BJ (cell line): ENCODE measurements at regions not wholly inside any gene's neighbourhood (a gene's known extent, or its start where the extent isn't known, plus 50 kb on each side); places are given as distances from the start of the nearest gene placed in this dataset.

Experiments used
- CTCF ChIA-PET: fragments of 350-600 bp; formaldehyde crosslinking; extraction: SDS; loops from one replicate; lab custom pipeline; 2021; ENCODE audit warnings: antibody characterized with exemption, inconsistent platforms; lab: Yijun Ruan, JAX
- POLR2A ChIA-PET: fragments of 300-600 bp; sonication (Branson Sonifier 250); formaldehyde crosslinking; extraction: SDS; loops from one replicate; lab custom pipeline; 2021; ENCODE audit warnings: antibody characterized with exemption; lab: Charles Lee
- DNase-seq: peaks from one replicate; pipeline ENCODE4 v3.0.0-alpha.2; 2011; ENCODE audit warnings: low read depth
- H3K27me3 ChIP-seq: 2 replicates; pipeline ENCODE4 v1.6.0; 2011; ENCODE audit warnings: low read length; ENCODE audit not compliant: control insufficient read depth, insufficient read depth
- H3K36me3 ChIP-seq: 2 replicates; pipeline ENCODE4 v1.5.1; 2011; ENCODE audit warnings: low read length; ENCODE audit not compliant: control insufficient read depth, insufficient read depth
- H3K4me3 ChIP-seq: 2 replicates; pipeline ENCODE4 v1.5.1; 2011; ENCODE audit warnings: low read depth, mild to moderate bottlenecking, control low read depth, low read length
- CTCF ChIP-seq: IDR thresholded peaks from 2 replicates; pipeline ENCODE4 v1.5.1; 2011; ENCODE audit warnings: low read depth, mild to moderate bottlenecking, control low read depth, inconsistent platforms, low read length, moderate library complexity; ENCODE audit not compliant: insufficient read depth

GRCh38 chr2:120572226-120572625 lies 163.4 kb upstream of the GLI2 start:
- H3K36me3 ChIP-seq: no peaks in the 10 kb centered on the region
- no peak overlapping the region for H3K4me3 ChIP-seq
- TF ChIP-seq CTCF: no peak
- ChIA-PET CTCF (no interaction called here), POLR2A (no interaction called here)
- no peak for DNase-seq
- peaks cover 3% of the 10 kb centered on the region for H3K27me3 ChIP-seq

- H3K36me3 ChIP-seq: no peaks in the 10 kb centered on the region
- no peak for TF ChIP-seq CTCF
- peaks cover 5% of the 10 kb centered on the region for H3K27me3 ChIP-seq
- no peak overlapping the region for H3K4me3 ChIP-seq
- no peak for DNase-seq
- ChIA-PET CTCF (no interaction called here), POLR2A (no interaction called here)
These were observed 161.0 kb upstream of the GLI2 start for GRCh38 chr2:120574620-120575019.

- H3K4me3 ChIP-seq: no peak overlapping the region
- ChIA-PET CTCF (interaction anchor here (1.3 kb wide), 1 partner anchor 19 kb away, joined by 4 read pairs; no protein-coding TSS in a partner anchor), POLR2A (no interaction called here)
- no peaks in the 10 kb centered on the region for H3K36me3 ChIP-seq
- peaks cover 5% of the 10 kb centered on the region for H3K27me3 ChIP-seq
- no peak for TF ChIP-seq CTCF
- no peak for DNase-seq
These were observed 159.7 kb upstream of the GLI2 start for GRCh38 chr2:120575966-120576365.

GRCh38 chr2:120576509-120577474 lies 158.9 kb upstream of the GLI2 start:
- POLR2A ChIA-PET: no interaction called here
- Histone ChIP-seq H3K27me3 (peaks cover 5% of the 10 kb centered on the region), H3K36me3 (no peaks in the 10 kb centered on the region), H3K4me3 (peak overlapping the region; percentile 24)
- CTCF ChIA-PET: no interaction called here
- peak; percentile 31 for DNase-seq
- TF ChIP-seq CTCF: no peak

- Histone ChIP-seq H3K27me3 (peaks cover 5% of the 10 kb centered on the region), H3K36me3 (no peaks in the 10 kb centered on the region), H3K4me3 (no peak overlapping the region)
- DNase-seq: no peak
- POLR2A ChIA-PET: no interaction called here
- no peak for TF ChIP-seq CTCF
- CTCF ChIA-PET: no interaction called here
These were observed 157.9 kb upstream of the GLI2 start for GRCh38 chr2:120577721-120578295.
